Neural crest cell (in vitro differentiated cells): ENCODE measurements at regions not wholly inside any gene's neighbourhood (a gene's known extent, or its start where the extent isn't known, plus 50 kb on each side); places are given as distances from the start of the nearest gene placed in this dataset.

Experiments used
- DNase-seq: peaks from one replicate; pipeline ENCODE4 v3.0.0; 2021; ENCODE audit warnings: low read depth, mixed read lengths, low spot score
- H3K27ac Mint-ChIP-seq: one replicate; pipeline ENCODE4 v1.8.0; 2021; ENCODE audit warnings: mild to moderate bottlenecking, mixed read lengths; ENCODE audit not compliant: unreplicated experiment
- H3K27me3 Mint-ChIP-seq: 2 replicates; pipeline ENCODE4 v1.8.0; 2021; ENCODE audit warnings: low read depth, mild to moderate bottlenecking, mixed read lengths
- H3K36me3 Mint-ChIP-seq: 2 replicates; pipeline ENCODE4 v1.8.0; 2021; ENCODE audit warnings: low read depth, mild to moderate bottlenecking, mixed read lengths
- H3K4me1 Mint-ChIP-seq: 2 replicates; pipeline ENCODE4 v1.8.0; 2021; ENCODE audit warnings: mixed read lengths
- H3K4me3 Mint-ChIP-seq: one replicate; pipeline ENCODE4 v1.8.0; 2021; ENCODE audit warnings: mild to moderate bottlenecking, mixed read lengths
- H3K9me3 Mint-ChIP-seq: 2 replicates; pipeline ENCODE4 v1.8.0; 2021; ENCODE audit warnings: mixed read lengths
- CTCF ChIP-seq: fragments of 200-600 bp; sonication (generic); conservative IDR thresholded peaks from 2 replicates; pipeline ENCODE4 v1.5.0; 2021; ENCODE audit warnings: antibody characterized with exemption, mild to moderate bottlenecking

DNA sequence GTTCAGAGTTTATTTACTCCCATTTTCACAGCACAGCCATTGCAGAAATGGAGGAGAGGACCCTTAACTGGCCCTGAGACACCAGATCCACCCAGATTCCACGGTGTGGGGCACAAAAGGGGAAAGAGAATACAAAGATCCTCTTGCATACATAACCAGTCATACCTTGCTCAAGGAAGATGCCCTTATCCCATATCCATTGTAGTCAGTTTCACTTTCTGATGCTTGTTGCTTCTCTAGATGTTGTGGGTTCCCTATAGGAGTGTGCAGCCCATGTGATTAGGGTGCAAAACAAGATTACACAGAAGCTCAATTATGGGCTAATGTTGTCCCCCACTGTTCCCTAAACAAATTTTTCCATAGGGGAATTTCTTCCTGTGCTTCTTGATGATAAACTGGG is 1309.0 kb upstream of the PABPC4L start:
- Mint-ChIP-seq H3K4me3 (no peak overlapping the region), H3K27ac (no peak overlapping the region), H3K36me3 (no peaks in the 10 kb centered on the region), H3K9me3 (no peaks in the 10 kb centered on the region), H3K4me1 (no peaks in the 10 kb centered on the region), H3K27me3 (no peaks in the 10 kb centered on the region)
- no peak for TF ChIP-seq CTCF
- no peak for DNase-seq

GRCh38 chr4:135508006-135508714 is 1306.6 kb upstream of the PABPC4L start:
- Mint-ChIP-seq H3K27ac (no peak overlapping the region), H3K4me1 (peaks cover 5% of the 10 kb centered on the region), H3K27me3 (no peaks in the 10 kb centered on the region), H3K9me3 (peaks cover 3% of the 10 kb centered on the region), H3K4me3 (no peak overlapping the region), H3K36me3 (no peaks in the 10 kb centered on the region)
- no peak for DNase-seq
- no peak for TF ChIP-seq CTCF

DNA sequence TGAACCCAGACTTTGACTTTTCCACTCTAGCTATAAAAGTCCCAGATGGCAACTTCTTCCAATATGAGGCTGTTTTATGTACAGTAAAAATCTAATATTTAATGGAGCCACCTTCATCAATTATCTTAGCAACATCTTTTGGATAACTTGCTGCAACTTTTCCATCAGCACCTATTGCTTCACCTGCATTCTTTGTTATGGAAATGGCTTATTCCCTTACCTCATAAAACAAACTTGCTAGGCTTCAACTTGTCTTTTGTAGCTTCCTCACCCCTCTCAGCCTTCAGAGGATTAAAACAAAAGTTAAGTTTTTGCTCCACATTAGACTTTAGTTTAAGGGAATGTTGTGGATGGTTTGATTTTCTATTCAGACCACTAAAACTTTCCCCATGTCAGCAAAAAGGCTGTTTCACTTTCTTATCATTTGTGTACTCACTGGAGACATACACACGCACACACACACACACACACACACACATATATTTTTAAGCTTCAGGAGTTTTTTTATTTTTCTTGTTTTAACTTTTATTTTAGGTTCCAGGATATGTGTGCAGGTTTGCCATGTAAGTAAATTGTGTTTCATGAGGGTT is 1296.1 kb upstream of the PABPC4L start:
- TF ChIP-seq CTCF: no peak
- DNase-seq: no peak
- no peak overlapping the region for H3K4me3 Mint-ChIP-seq
- H3K27ac Mint-ChIP-seq: peak overlapping the region; percentile 35
- H3K36me3 Mint-ChIP-seq: no peaks in the 10 kb centered on the region
- H3K9me3 Mint-ChIP-seq: peaks cover 3% of the 10 kb centered on the region
- no peaks in the 10 kb centered on the region for H3K4me1 Mint-ChIP-seq
- H3K27me3 Mint-ChIP-seq: no peaks in the 10 kb centered on the region

DNA sequence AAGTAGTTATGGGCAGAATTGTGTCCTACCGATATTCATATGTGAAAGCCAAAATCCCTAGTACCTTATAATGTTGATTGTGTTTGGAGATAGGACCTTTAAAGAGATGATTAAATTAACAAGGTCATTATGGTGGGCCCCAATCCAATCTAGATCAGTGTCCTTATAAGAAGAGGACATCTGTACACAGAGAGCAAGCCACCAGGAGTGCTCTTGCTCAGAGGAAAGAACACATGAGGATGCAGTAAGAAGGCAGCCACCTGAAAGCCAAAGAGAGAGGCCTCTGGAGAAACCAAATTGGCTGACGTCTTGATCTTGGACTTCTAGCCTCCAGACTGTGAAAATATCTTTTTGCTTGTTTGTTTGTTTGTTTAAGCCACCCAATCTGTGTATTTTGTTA is 1290.8 kb upstream of the PABPC4L start:
- Mint-ChIP-seq H3K4me1 (no peaks in the 10 kb centered on the region), H3K36me3 (no peaks in the 10 kb centered on the region)

GRCh38 chr4:135485371-135485770 is 1283.8 kb upstream of the PABPC4L start:
- H3K27me3 Mint-ChIP-seq: no peaks in the 10 kb centered on the region
- DNase-seq: no peak
- no peak for TF ChIP-seq CTCF
- H3K4me1 Mint-ChIP-seq: peaks cover 5% of the 10 kb centered on the region
- no peaks in the 10 kb centered on the region for H3K9me3 Mint-ChIP-seq
- no peak overlapping the region for H3K4me3 Mint-ChIP-seq
- no peak overlapping the region for H3K27ac Mint-ChIP-seq
- H3K36me3 Mint-ChIP-seq: no peaks in the 10 kb centered on the region

More for the DNA sequence above, 1290.8 kb upstream of the PABPC4L start:
- DNase-seq: no peak
- no peaks in the 10 kb centered on the region for H3K27me3 Mint-ChIP-seq
- H3K27ac Mint-ChIP-seq: no peak overlapping the region
- no peak overlapping the region for H3K4me3 Mint-ChIP-seq
- no peaks in the 10 kb centered on the region for H3K9me3 Mint-ChIP-seq
- no peak for TF ChIP-seq CTCF
